ENCODE measurements at regions not wholly inside any gene's neighbourhood (a gene's known extent, or its start where the extent isn't known, plus 50 kb on each side); places are given as distances from the start of the nearest gene placed in this dataset.

GRCh38 chr2:198490748-198491147 is 686.4 kb downstream of the PLCL1 start:
- TF ChIP-seq RFX1 (IDR thresholded peaks at IDR 0.05) (no peak), EP300 (IDR thresholded peaks at IDR 0.05; ENCODE audit: low read length) (no peak), MXI1 (IDR thresholded peaks at IDR 0.05; ENCODE audit: low read depth, low read length) (no peak), ZNF143 (CRISPR knock-in tag; IDR thresholded peaks at IDR 0.05) (no peak), ZNF23 (CRISPR knock-in tag; IDR thresholded peaks at IDR 0.05) (no peak), ZNF217 (CRISPR knock-in tag; IDR thresholded peaks at IDR 0.05) (no peak), SMAD4 (CRISPR knock-in tag; conservative IDR thresholded peaks at IDR 0.05) (no peak), MTF1 (CRISPR knock-in tag; IDR thresholded peaks at IDR 0.05; ENCODE audit: borderline replicate concordance) (no peak), E4F1 (CRISPR knock-in tag; IDR thresholded peaks at IDR 0.05; ENCODE audit: borderline replicate concordance) (no peak), SMAD2 (IDR thresholded peaks at IDR 0.05; ENCODE audit: low read depth, low read length) (no peak), RBFOX2 (IDR thresholded peaks at IDR 0.05; ENCODE audit: low read depth, low read length) (no peak), GTF2E2 (tag; IDR thresholded peaks at IDR 0.05) (no peak), ZNF175 (CRISPR knock-in tag; IDR thresholded peaks at IDR 0.05; ENCODE audit: low read depth) (no peak), ZNF609 (CRISPR knock-in tag; IDR thresholded peaks at IDR 0.05; ENCODE audit: borderline replicate concordance) (no peak)
- in situ Hi-C loops (cut with MboI), result no loop called here
- no peak overlapping the region for H2AFZ ChIP-seq (ENCODE audit: low read depth, low read length)
- no peak for ATAC-seq
- CTCF ChIA-PET (ENCODE audit: low intra/inter-chr PET ratio), result no interaction called here
- FAIRE-seq, result no peak
- H3K9me3 ChIP-seq (replicated peaks; ENCODE audit: control insufficient read depth, insufficient read depth, low read depth, low read length), result no peaks in the 10 kb centered on the region
- H3K27ac ChIP-seq (ENCODE audit: extremely low read depth, low read depth, low read length), result no peak overlapping the region
- no TSS peak for BruUV-seq (replicated peaks)
- intact Hi-C loops (cut with micrococcal nuclease), result no loop called here
- H3K79me2 ChIP-seq (ENCODE audit: control insufficient read depth, insufficient read depth, low read length), result no peaks in the 10 kb centered on the region
- H3K4me1 ChIP-seq (replicated peaks in 1 of 2; ENCODE audit: control insufficient read depth in 2 of 2, insufficient read depth in 2 of 2, low read length in 2 of 2), result no peaks in the 10 kb centered on the region
- H3K4me2 ChIP-seq (ENCODE audit: insufficient read depth, low read length), result no peak overlapping the region
- no peaks in the 10 kb centered on the region for H3K9me1 ChIP-seq (ENCODE audit: control insufficient read depth, insufficient read depth, low read length)
- no peak overlapping the region for H3K9ac ChIP-seq (ENCODE audit: insufficient read depth in 1 of 2, low read depth in 2 of 2, low read length in 2 of 2)
- POLR2A ChIA-PET, result no interaction called here
- H3K4me3 ChIP-seq, result no peak overlapping the region
- no peaks in the 10 kb centered on the region for H3K36me3 ChIP-seq (ENCODE audit: control insufficient read depth, insufficient read depth, low read length)
- 0% methylated on average over 2 of the region's 2 CpGs for WGBS (ENCODE audit: insufficient coverage, low coverage, missing lambda C conversion rate)
- no peaks in the 10 kb centered on the region for H4K20me1 ChIP-seq (replicated peaks; ENCODE audit: control insufficient read depth, insufficient read depth, low read length)
- DNase-seq (ENCODE audit: extremely low read depth in 1 of 4, low spot score in 3 of 4), result no peak
- no peaks in the 10 kb centered on the region for H3K27me3 ChIP-seq (ENCODE audit: control insufficient read depth in 2 of 2, insufficient read depth in 2 of 2, low read length in 2 of 2)
